ENCODE measurements at regions not wholly inside any gene's neighbourhood (a gene's known extent, or its start where the extent isn't known, plus 50 kb on each side); places are given as distances from the start of the nearest gene placed in this dataset.
"Not testable (repeated sequence)": the region's sequence is repeated elsewhere in the genome, so short reads cannot be mapped to it uniquely, and the experiment has no call there.

DNA sequence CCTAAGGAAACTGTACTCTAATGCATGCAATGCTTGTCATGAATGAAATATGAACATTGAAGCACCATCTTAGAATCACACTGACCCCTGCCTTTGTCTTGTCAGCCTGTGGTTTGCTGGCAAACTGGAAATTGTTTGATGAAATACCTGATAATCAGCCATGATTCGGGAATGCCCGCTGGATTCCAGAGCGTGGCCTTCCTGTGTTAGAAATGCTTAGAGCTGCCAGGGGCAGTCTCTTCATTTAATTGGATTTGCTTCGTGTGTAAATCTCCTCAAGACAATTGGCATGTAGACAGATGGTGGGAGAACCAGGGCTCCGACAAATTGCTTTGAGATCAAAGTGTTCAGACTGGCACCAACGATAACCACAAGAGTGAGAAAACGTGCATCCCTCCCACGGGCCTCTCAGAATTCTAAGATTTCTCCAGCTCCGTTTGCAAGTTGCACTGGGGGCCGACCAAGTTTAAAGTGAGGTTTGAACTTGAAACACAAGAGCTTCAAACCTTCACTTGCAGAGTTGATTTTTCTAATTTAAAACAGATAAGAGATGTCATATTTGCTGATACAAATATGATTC lies 146.2 kb downstream of the ARRDC4 start:
- not testable (repeated sequence) for ATAC-seq (ENCODE audit: low read depth); H3K27ac Mint-ChIP-seq; H3K9me3 Mint-ChIP-seq; H3K4me3 Mint-ChIP-seq; H3K4me1 Mint-ChIP-seq; H3K36me3 Mint-ChIP-seq; H3K27me3 Mint-ChIP-seq; DNase-seq (ENCODE audit: low spot score in 2 of 2)

DNA sequence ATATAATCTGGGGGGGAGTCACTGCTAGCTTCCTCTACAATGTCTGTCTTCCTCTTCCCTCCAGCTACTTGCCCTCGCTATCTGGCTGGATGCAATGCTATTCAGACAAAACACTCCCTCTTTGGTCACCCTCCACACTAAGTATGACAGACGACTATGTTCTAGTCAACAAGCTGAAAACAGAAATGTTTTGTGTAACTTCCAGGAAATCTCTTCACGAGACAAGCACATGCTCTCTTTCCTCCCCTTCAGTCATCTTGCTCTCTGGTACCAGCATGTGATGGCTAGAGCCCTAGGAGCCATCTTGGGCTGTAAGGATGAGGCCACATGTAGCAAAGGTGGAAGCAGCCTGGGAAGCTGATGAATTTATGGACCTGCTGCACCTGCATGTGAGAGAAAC lies 151.3 kb downstream of the ARRDC4 start:
- H3K27ac Mint-ChIP-seq = no peak overlapping the region

DNA sequence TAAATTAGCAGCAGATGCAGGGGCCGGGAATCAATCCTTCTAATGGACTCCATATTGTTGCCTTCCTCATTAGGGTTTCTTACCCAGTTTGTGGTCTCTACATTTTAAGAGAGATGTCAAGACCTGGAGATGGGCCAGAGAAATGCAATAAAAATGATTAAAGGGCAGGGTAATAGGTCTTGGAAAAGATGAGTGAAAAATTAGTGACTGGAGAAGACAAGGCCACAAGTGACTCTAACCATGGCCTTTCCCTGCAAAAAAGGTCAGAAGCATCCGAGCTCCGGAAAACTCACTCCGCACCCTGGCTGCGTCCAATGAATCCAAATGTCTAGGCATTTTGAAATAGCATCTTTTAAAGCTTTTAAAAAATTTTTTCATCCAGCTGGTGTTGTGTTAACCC lies 152.8 kb downstream of the ARRDC4 start:
- no peak overlapping the region for H3K4me3 Mint-ChIP-seq
- no peak overlapping the region for H3K27ac Mint-ChIP-seq
- H3K4me1 Mint-ChIP-seq = peaks cover 2% of the 10 kb centered on the region
- no peaks in the 10 kb centered on the region for H3K36me3 Mint-ChIP-seq
- H3K27me3 Mint-ChIP-seq = no peaks in the 10 kb centered on the region
- DNase-seq (ENCODE audit: low spot score in 2 of 2) (no peak), ATAC-seq (ENCODE audit: low read depth) (no peak)
- H3K9me3 Mint-ChIP-seq = no peaks in the 10 kb centered on the region

More for the DNA sequence above, 151.3 kb downstream of the ARRDC4 start:
- H3K4me1 Mint-ChIP-seq = peaks cover 2% of the 10 kb centered on the region
- no peaks in the 10 kb centered on the region for H3K9me3 Mint-ChIP-seq
- no peaks in the 10 kb centered on the region for H3K27me3 Mint-ChIP-seq
- DNase-seq (ENCODE audit: low spot score in 2 of 2) = no peak
- no peaks in the 10 kb centered on the region for H3K36me3 Mint-ChIP-seq
- no peak for ATAC-seq (ENCODE audit: low read depth)
- H3K4me3 Mint-ChIP-seq = no peak overlapping the region

- Mint-ChIP-seq H3K4me3 (no peak overlapping the region), H3K27ac (no peak overlapping the region), H3K4me1 (no peaks in the 10 kb centered on the region), H3K9me3 (peaks cover 3% of the 10 kb centered on the region), H3K27me3 (no peaks in the 10 kb centered on the region), H3K36me3 (no peaks in the 10 kb centered on the region)
- ATAC-seq (ENCODE audit: low read depth) (no peak), DNase-seq (ENCODE audit: low spot score in 2 of 2) (no peak)
Observed at GRCh38 chr15:98120561-98120960, 160.1 kb downstream of the ARRDC4 start.

- ATAC-seq (ENCODE audit: low read depth) (no peak), DNase-seq (ENCODE audit: low spot score in 2 of 2) (no peak)
- Mint-ChIP-seq H3K27ac (no peak overlapping the region), H3K4me1 (no peaks in the 10 kb centered on the region), H3K27me3 (no peaks in the 10 kb centered on the region), H3K9me3 (peaks cover 3% of the 10 kb centered on the region), H3K36me3 (no peaks in the 10 kb centered on the region), H3K4me3 (no peak overlapping the region)
Observed at GRCh38 chr15:98121536-98121935, 161.0 kb downstream of the ARRDC4 start.

GRCh38 chr15:98121957-98122356 lies 161.5 kb downstream of the ARRDC4 start:
- no peak overlapping the region for H3K27ac Mint-ChIP-seq
- no peak for ATAC-seq (ENCODE audit: low read depth)
- H3K9me3 Mint-ChIP-seq = peaks cover 3% of the 10 kb centered on the region
- no peaks in the 10 kb centered on the region for H3K27me3 Mint-ChIP-seq
- H3K4me3 Mint-ChIP-seq = no peak overlapping the region
- no peak for DNase-seq (ENCODE audit: low spot score in 2 of 2)
- H3K36me3 Mint-ChIP-seq = no peaks in the 10 kb centered on the region
- no peaks in the 10 kb centered on the region for H3K4me1 Mint-ChIP-seq

DNA sequence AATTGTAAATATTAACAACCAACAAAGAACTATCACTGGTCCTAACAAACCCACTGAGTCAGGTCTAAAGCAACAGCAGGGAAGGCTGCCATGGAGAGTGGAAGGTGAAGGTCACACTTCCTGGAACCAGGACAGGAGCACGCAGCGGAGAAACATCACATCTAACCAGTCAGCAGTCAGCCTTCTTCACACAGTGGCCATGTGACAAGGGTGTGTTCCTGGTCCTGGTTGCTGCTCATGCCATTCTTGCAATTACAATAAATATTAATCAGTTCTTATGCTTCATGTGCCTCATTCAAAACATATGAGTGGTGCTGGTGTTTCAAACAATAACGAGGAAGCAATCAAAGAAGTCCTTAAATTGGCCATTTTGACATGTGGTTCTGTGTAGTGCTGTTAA lies 162.8 kb downstream of the ARRDC4 start:
- no peaks in the 10 kb centered on the region for H3K4me1 Mint-ChIP-seq
- no peak for ATAC-seq (ENCODE audit: low read depth)
- no peaks in the 10 kb centered on the region for H3K36me3 Mint-ChIP-seq
- peaks cover 5% of the 10 kb centered on the region for H3K9me3 Mint-ChIP-seq
- H3K27ac Mint-ChIP-seq = no peak overlapping the region
- DNase-seq (ENCODE audit: low spot score in 2 of 2) = no peak
- H3K27me3 Mint-ChIP-seq = no peaks in the 10 kb centered on the region
- H3K4me3 Mint-ChIP-seq = no peak overlapping the region

DNA sequence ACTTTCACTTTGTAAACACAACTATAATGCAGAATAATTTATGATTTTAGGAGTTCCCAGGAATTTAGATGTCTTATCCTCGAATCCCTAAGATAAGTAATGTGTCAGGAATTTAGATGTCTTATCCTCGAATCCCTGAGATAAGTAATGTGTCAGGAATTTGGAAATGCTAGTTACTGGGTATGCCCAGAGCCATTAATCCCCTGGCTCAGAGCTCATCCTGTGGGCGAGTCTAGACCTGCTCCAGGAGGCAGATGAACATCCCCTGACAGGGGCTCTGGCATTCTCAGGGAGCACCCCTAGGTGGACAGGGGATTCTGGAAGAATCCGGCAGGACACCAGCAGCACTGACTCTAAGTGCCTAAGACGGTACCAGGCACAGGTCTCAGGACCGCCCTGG lies 163.3 kb downstream of the ARRDC4 start:
- H3K9me3 Mint-ChIP-seq = peaks cover 2% of the 10 kb centered on the region
- H3K27me3 Mint-ChIP-seq = no peaks in the 10 kb centered on the region
- no peak overlapping the region for H3K4me3 Mint-ChIP-seq
- no peaks in the 10 kb centered on the region for H3K36me3 Mint-ChIP-seq
- no peaks in the 10 kb centered on the region for H3K4me1 Mint-ChIP-seq
- ATAC-seq (ENCODE audit: low read depth) = no peak
- H3K27ac Mint-ChIP-seq = no peak overlapping the region
- no peak for DNase-seq (ENCODE audit: low spot score in 2 of 2)

GRCh38 chr15:98124581-98124980 lies 164.1 kb downstream of the ARRDC4 start:
- DNase-seq (ENCODE audit: low spot score in 2 of 2) (no peak), ATAC-seq (ENCODE audit: low read depth) (no peak)
- H3K36me3 Mint-ChIP-seq = no peaks in the 10 kb centered on the region
- no peak overlapping the region for H3K27ac Mint-ChIP-seq
- no peaks in the 10 kb centered on the region for H3K27me3 Mint-ChIP-seq
- peaks cover 2% of the 10 kb centered on the region for H3K9me3 Mint-ChIP-seq
- no peak overlapping the region for H3K4me3 Mint-ChIP-seq
- no peaks in the 10 kb centered on the region for H3K4me1 Mint-ChIP-seq

GRCh38 chr15:98126326-98127085 lies 166.0 kb downstream of the ARRDC4 start:
- Mint-ChIP-seq H3K36me3 (no peaks in the 10 kb centered on the region), H3K27ac (no peak overlapping the region), H3K4me1 (no peaks in the 10 kb centered on the region), H3K27me3 (no peaks in the 10 kb centered on the region), H3K4me3 (no peak overlapping the region), H3K9me3 (peaks cover 3% of the 10 kb centered on the region)
- ATAC-seq (ENCODE audit: low read depth) (no peak), DNase-seq (ENCODE audit: low spot score in 2 of 2) (no peak)

DNA sequence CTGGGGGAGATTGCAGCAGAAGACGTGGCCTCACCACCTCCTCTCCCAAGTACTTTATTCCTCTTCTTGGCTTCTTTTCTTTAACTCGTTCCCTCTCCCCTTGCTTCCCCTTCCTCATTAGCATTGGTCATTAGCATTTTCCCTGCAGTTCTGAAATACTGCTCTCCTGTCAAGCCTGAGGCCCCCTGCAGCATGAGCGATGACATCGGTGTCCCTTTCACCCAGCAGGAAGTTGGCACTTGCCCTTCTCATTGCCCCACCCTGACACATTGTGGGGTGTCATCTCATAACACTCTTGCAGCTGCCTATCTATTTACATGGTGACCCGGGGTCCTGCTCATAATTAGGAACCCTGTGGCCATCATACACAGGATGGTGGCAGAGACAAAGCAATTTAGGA lies 167.1 kb downstream of the ARRDC4 start:
- no peak for ATAC-seq (ENCODE audit: low read depth)
- H3K27me3 Mint-ChIP-seq = no peaks in the 10 kb centered on the region
- H3K27ac Mint-ChIP-seq = no peak overlapping the region
- H3K36me3 Mint-ChIP-seq = no peaks in the 10 kb centered on the region
- peaks cover 4% of the 10 kb centered on the region for H3K9me3 Mint-ChIP-seq
- DNase-seq (ENCODE audit: low spot score in 2 of 2) = no peak
- H3K4me3 Mint-ChIP-seq = no peak overlapping the region
- H3K4me1 Mint-ChIP-seq = no peaks in the 10 kb centered on the region

- Mint-ChIP-seq H3K27me3 (no peaks in the 10 kb centered on the region), H3K9me3 (peaks cover 11% of the 10 kb centered on the region), H3K4me1 (no peaks in the 10 kb centered on the region), H3K27ac (no peak overlapping the region), H3K36me3 (no peaks in the 10 kb centered on the region), H3K4me3 (no peak overlapping the region)
- ATAC-seq (ENCODE audit: low read depth) (no peak), DNase-seq (ENCODE audit: low spot score in 2 of 2) (no peak)
Observed at GRCh38 chr15:98131924-98132323, 171.4 kb downstream of the ARRDC4 start.

DNA sequence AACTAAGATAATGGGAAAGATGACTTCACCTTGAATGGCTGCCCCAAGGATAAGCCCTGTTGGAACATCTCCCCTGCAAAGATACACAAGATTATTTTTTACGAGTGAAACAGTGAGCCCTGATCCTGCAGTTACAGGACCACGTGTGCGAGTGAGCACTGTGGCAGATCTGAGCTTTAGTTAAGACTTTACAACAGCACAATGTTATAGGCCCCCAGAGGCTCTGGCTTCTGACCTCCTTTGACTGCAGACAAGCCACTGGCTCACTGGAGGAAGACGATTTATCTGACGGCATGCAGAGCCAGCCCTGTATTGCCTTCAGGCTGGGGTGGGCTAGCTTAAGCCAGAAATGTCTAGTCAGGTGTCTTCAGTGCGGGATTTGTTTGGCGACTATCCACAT lies 174.4 kb downstream of the ARRDC4 start:
- no peaks in the 10 kb centered on the region for H3K27me3 Mint-ChIP-seq

GRCh38 chr15:98138910-98139309 lies 178.4 kb downstream of the ARRDC4 start:
- Mint-ChIP-seq H3K4me3 (no peak overlapping the region), H3K4me1 (no peaks in the 10 kb centered on the region), H3K27me3 (no peaks in the 10 kb centered on the region), H3K9me3 (peaks cover 7% of the 10 kb centered on the region), H3K27ac (no peak overlapping the region), H3K36me3 (no peaks in the 10 kb centered on the region)
- ATAC-seq (ENCODE audit: low read depth) = no peak
- DNase-seq (ENCODE audit: low spot score in 2 of 2) = no peak

More for the DNA sequence above, 174.4 kb downstream of the ARRDC4 start:
- Mint-ChIP-seq H3K4me3 (no peak overlapping the region), H3K27ac (no peak overlapping the region), H3K9me3 (peaks cover 10% of the 10 kb centered on the region), H3K4me1 (no peaks in the 10 kb centered on the region), H3K36me3 (no peaks in the 10 kb centered on the region)
- ATAC-seq (ENCODE audit: low read depth) (no peak), DNase-seq (ENCODE audit: low spot score in 2 of 2) (no peak)

DNA sequence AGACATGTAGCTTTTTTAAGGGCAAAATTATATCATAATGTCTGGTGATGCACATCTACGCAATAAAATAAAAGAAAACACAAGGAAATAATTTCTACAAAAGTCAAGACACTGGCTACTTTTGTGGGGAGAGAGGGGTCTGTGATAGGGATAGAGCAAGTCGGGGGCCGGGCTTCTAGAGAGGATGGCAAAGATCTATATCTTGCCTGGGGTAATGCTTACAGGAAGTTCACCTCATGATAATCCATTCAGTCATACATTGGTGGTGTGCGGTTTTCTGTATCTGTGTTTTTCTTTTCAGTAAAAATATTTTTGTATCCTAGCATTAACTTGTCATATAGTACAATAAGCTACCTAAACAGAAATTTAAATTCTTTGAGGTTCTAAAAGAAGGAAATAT lies 178.8 kb downstream of the ARRDC4 start:
- no peaks in the 10 kb centered on the region for H3K27me3 Mint-ChIP-seq
- no peaks in the 10 kb centered on the region for H3K36me3 Mint-ChIP-seq
- no peak overlapping the region for H3K4me3 Mint-ChIP-seq
- ATAC-seq (ENCODE audit: low read depth) (no peak), DNase-seq (ENCODE audit: low spot score in 2 of 2) (no peak)
- H3K9me3 Mint-ChIP-seq = peaks cover 7% of the 10 kb centered on the region
- H3K27ac Mint-ChIP-seq = no peak overlapping the region
- H3K4me1 Mint-ChIP-seq = no peaks in the 10 kb centered on the region

All from memory B cell (primary cell).